ENCODE measurements at regions not wholly inside any gene's neighbourhood (a gene's known extent, or its start where the extent isn't known, plus 50 kb on each side); places are given as distances from the start of the nearest gene placed in this dataset.
"Not testable (repeated sequence)": the region's sequence is repeated elsewhere in the genome, so short reads cannot be mapped to it uniquely, and the experiment has no call there.

- no peak for DNase-seq (ENCODE audit: low spot score)
Measured at GRCh38 chr3:197368330-197368729, 69.9 kb upstream of the DLG1 start.

GRCh38 chr3:197367081-197367780 lies 68.8 kb upstream of the DLG1 start:
- DNase-seq (ENCODE audit: low spot score): peak; percentile 63

- no peak for DNase-seq (ENCODE audit: low spot score)
Measured at GRCh38 chr3:197366301-197367044, 68.1 kb upstream of the DLG1 start.

- DNase-seq (ENCODE audit: low spot score): no peak
Measured at GRCh38 chr3:197365586-197365985, 67.2 kb upstream of the DLG1 start.

- DNase-seq (ENCODE audit: low spot score): peak; percentile 53
Measured at GRCh38 chr3:197364410-197365071, 66.1 kb upstream of the DLG1 start.

GRCh38 chr3:197363553-197364409 lies 65.4 kb upstream of the DLG1 start:
- DNase-seq (ENCODE audit: low spot score): no peak

GRCh38 chr3:197362081-197362480 lies 63.7 kb upstream of the DLG1 start:
- DNase-seq (ENCODE audit: low spot score): no peak

- DNase-seq (ENCODE audit: low spot score): not testable (repeated sequence)
Measured at GRCh38 chr3:197360095-197360494, 61.7 kb upstream of the DLG1 start.

- not testable (repeated sequence) for DNase-seq (ENCODE audit: low spot score)
Measured at GRCh38 chr3:197359476-197359875, 61.1 kb upstream of the DLG1 start.

GRCh38 chr3:197356741-197357140 lies 58.3 kb upstream of the DLG1 start:
- DNase-seq (ENCODE audit: low spot score): no peak

GRCh38 chr3:197356275-197356674 lies 57.9 kb upstream of the DLG1 start:
- DNase-seq (ENCODE audit: low spot score): peak; percentile 81

- DNase-seq (ENCODE audit: low spot score): no peak
Measured at GRCh38 chr3:197355713-197356112, 57.3 kb upstream of the DLG1 start.

GRCh38 chr3:197354568-197355001 lies 56.2 kb upstream of the DLG1 start:
- DNase-seq (ENCODE audit: low spot score): peak; percentile 61

GRCh38 chr3:197353867-197354567 lies 55.6 kb upstream of the DLG1 start:
- no peak for DNase-seq (ENCODE audit: low spot score)

- no peak for DNase-seq (ENCODE audit: low spot score)
Measured at GRCh38 chr3:197353001-197353866, 54.8 kb upstream of the DLG1 start.

- DNase-seq (ENCODE audit: low spot score): no peak
Measured at GRCh38 chr3:197352382-197352781, 54.0 kb upstream of the DLG1 start.

GRCh38 chr3:197350446-197350845 lies 52.0 kb upstream of the DLG1 start:
- no peak for DNase-seq (ENCODE audit: low spot score)

GRCh38 chr3:197349368-197349767 lies 51.0 kb upstream of the DLG1 start:
- DNase-seq (ENCODE audit: low spot score): no peak

Data from globus pallidus (tissue), 1 donor.